ENCODE measurements at regions not wholly inside any gene's neighbourhood (a gene's known extent, or its start where the extent isn't known, plus 50 kb on each side); places are given as distances from the start of the nearest gene placed in this dataset.
A peak's percentile ranks its signal among the peaks of the same experiment; 100 is the strongest.

- no peak overlapping the region for H3K4me3 Mint-ChIP-seq
- H3K4me1 ChIP-seq (ENCODE audit: control insufficient read depth, insufficient read depth, low read length, poor library complexity, severe bottlenecking): no peaks in the 10 kb centered on the region
- no peaks in the 10 kb centered on the region for H3K27me3 ChIP-seq (ENCODE audit: control insufficient read depth, insufficient read depth, low read length)
- H3K4me3 ChIP-seq (ENCODE audit: low read depth, low read length): no peak overlapping the region
- H3K27me3 Mint-ChIP-seq: no peaks in the 10 kb centered on the region
- no peaks in the 10 kb centered on the region for H3K36me3 Mint-ChIP-seq
- H3K36me3 ChIP-seq (ENCODE audit: control insufficient read depth, insufficient read depth, low read length): no peaks in the 10 kb centered on the region
- no peak overlapping the region for H3K27ac Mint-ChIP-seq
- no peaks in the 10 kb centered on the region for H3K9me3 ChIP-seq (ENCODE audit: control insufficient read depth in 2 of 2, low read length in 2 of 2)
- no peak overlapping the region for H3K27ac ChIP-seq (ENCODE audit: insufficient read depth, low read length, poor library complexity, severe bottlenecking)
- ATAC-seq (ENCODE audit: low read depth in 2 of 2) (no peak), DNase-seq (no peak)
- peaks cover 0 to 3% (median 0%) of the 10 kb centered on the region in 7 donors for H3K9me3 Mint-ChIP-seq
- no peaks in the 10 kb centered on the region for H3K4me1 Mint-ChIP-seq
Measured at GRCh38 chr2:8098476-8099266, 583.2 kb upstream of the ID2 start.

GRCh38 chr2:8099267-8099582 lies 582.6 kb upstream of the ID2 start:
- no peak overlapping the region for H3K27ac ChIP-seq (ENCODE audit: insufficient read depth, low read length, poor library complexity, severe bottlenecking)
- DNase-seq: no peak
- H3K27ac Mint-ChIP-seq: no peak overlapping the region

GRCh38 chr2:8101614-8102277 lies 580.1 kb upstream of the ID2 start:
- Mint-ChIP-seq H3K9me3 (peaks cover 0 to 2% (median 0%) of the 10 kb centered on the region in 7 donors), H3K36me3 (no peaks in the 10 kb centered on the region), H3K4me3 (no peak overlapping the region), H3K4me1 (no peaks in the 10 kb centered on the region), H3K27me3 (no peaks in the 10 kb centered on the region), H3K27ac (no peak overlapping the region)
- no peaks in the 10 kb centered on the region for H3K9me3 ChIP-seq (ENCODE audit: control insufficient read depth in 2 of 2, low read length in 2 of 2)
- H3K27ac ChIP-seq (ENCODE audit: insufficient read depth, low read length, poor library complexity, severe bottlenecking): no peak overlapping the region
- ATAC-seq (ENCODE audit: low read depth in 2 of 2): no peak
- no peaks in the 10 kb centered on the region for H3K27me3 ChIP-seq (ENCODE audit: control insufficient read depth, insufficient read depth, low read length)
- no peak for DNase-seq
- no peaks in the 10 kb centered on the region for H3K36me3 ChIP-seq (ENCODE audit: control insufficient read depth, insufficient read depth, low read length)
- no peak overlapping the region for H3K4me3 ChIP-seq (ENCODE audit: low read depth, low read length)
- H3K4me1 ChIP-seq (ENCODE audit: control insufficient read depth, insufficient read depth, low read length, poor library complexity, severe bottlenecking): no peaks in the 10 kb centered on the region

More at GRCh38 chr2:8099267-8099582, 582.6 kb upstream of the ID2 start:
- no peaks in the 10 kb centered on the region for H3K27me3 Mint-ChIP-seq
- no peaks in the 10 kb centered on the region for H3K36me3 Mint-ChIP-seq
- no peaks in the 10 kb centered on the region for H3K9me3 ChIP-seq (ENCODE audit: control insufficient read depth in 2 of 2, low read length in 2 of 2)
- peaks cover 0 to 3% (median 0%) of the 10 kb centered on the region in 7 donors for H3K9me3 Mint-ChIP-seq
- no peak overlapping the region for H3K4me3 ChIP-seq (ENCODE audit: low read depth, low read length)
- H3K4me1 ChIP-seq (ENCODE audit: control insufficient read depth, insufficient read depth, low read length, poor library complexity, severe bottlenecking): no peaks in the 10 kb centered on the region
- no peak overlapping the region for H3K4me3 Mint-ChIP-seq
- ATAC-seq (ENCODE audit: low read depth in 2 of 2): no peak
- no peaks in the 10 kb centered on the region for H3K36me3 ChIP-seq (ENCODE audit: control insufficient read depth, insufficient read depth, low read length)
- H3K27me3 ChIP-seq (ENCODE audit: control insufficient read depth, insufficient read depth, low read length): no peaks in the 10 kb centered on the region
- no peaks in the 10 kb centered on the region for H3K4me1 Mint-ChIP-seq

- no peaks in the 10 kb centered on the region for H3K36me3 Mint-ChIP-seq
- Histone ChIP-seq H3K27ac (ENCODE audit: insufficient read depth, low read length, poor library complexity, severe bottlenecking) (no peak overlapping the region), H3K9me3 (ENCODE audit: control insufficient read depth in 2 of 2, low read length in 2 of 2) (no peaks in the 10 kb centered on the region), H3K4me1 (ENCODE audit: control insufficient read depth, insufficient read depth, low read length, poor library complexity, severe bottlenecking) (no peaks in the 10 kb centered on the region), H3K27me3 (ENCODE audit: control insufficient read depth, insufficient read depth, low read length) (no peaks in the 10 kb centered on the region), H3K36me3 (ENCODE audit: control insufficient read depth, insufficient read depth, low read length) (no peaks in the 10 kb centered on the region), H3K4me3 (ENCODE audit: low read depth, low read length) (no peak overlapping the region)
- peaks cover 0 to 2% (median 0%) of the 10 kb centered on the region in 7 donors for H3K9me3 Mint-ChIP-seq
- no peak overlapping the region for H3K4me3 Mint-ChIP-seq
- no peak overlapping the region for H3K27ac Mint-ChIP-seq
- ATAC-seq (ENCODE audit: low read depth in 2 of 2) (no peak), DNase-seq (no peak)
- no peaks in the 10 kb centered on the region for H3K4me1 Mint-ChIP-seq
- no peaks in the 10 kb centered on the region for H3K27me3 Mint-ChIP-seq
Measured at GRCh38 chr2:8102470-8102869, 579.4 kb upstream of the ID2 start.

- no peaks in the 10 kb centered on the region for H3K4me1 Mint-ChIP-seq
- no peak overlapping the region for H3K4me3 Mint-ChIP-seq
- ATAC-seq (ENCODE audit: low read depth in 2 of 2): no peak
Measured at GRCh38 chr2:8103085-8103708, 578.7 kb upstream of the ID2 start.

GRCh38 chr2:8107150-8107549 lies 574.7 kb upstream of the ID2 start:
- ATAC-seq (ENCODE audit: low read depth in 2 of 2) (no peak), DNase-seq (peak in 1 of 3 donors; percentile 8)
- Mint-ChIP-seq H3K4me3 (no peak overlapping the region), H3K27ac (no peak overlapping the region), H3K9me3 (no peaks in the 10 kb centered on the region), H3K27me3 (peaks cover 5% of the 10 kb centered on the region), H3K4me1 (no peaks in the 10 kb centered on the region), H3K36me3 (no peaks in the 10 kb centered on the region)
- no peaks in the 10 kb centered on the region for H3K36me3 ChIP-seq (ENCODE audit: control insufficient read depth, insufficient read depth, low read length)
- H3K4me3 ChIP-seq (ENCODE audit: low read depth, low read length): no peak overlapping the region
- no peak overlapping the region for H3K27ac ChIP-seq (ENCODE audit: insufficient read depth, low read length, poor library complexity, severe bottlenecking)
- H3K27me3 ChIP-seq (ENCODE audit: control insufficient read depth, insufficient read depth, low read length): no peaks in the 10 kb centered on the region
- no peaks in the 10 kb centered on the region for H3K9me3 ChIP-seq (ENCODE audit: control insufficient read depth in 2 of 2, low read length in 2 of 2)
- no peaks in the 10 kb centered on the region for H3K4me1 ChIP-seq (ENCODE audit: control insufficient read depth, insufficient read depth, low read length, poor library complexity, severe bottlenecking)

More at GRCh38 chr2:8103085-8103708, 578.7 kb upstream of the ID2 start:
- Histone ChIP-seq H3K4me1 (ENCODE audit: control insufficient read depth, insufficient read depth, low read length, poor library complexity, severe bottlenecking) (no peaks in the 10 kb centered on the region), H3K36me3 (ENCODE audit: control insufficient read depth, insufficient read depth, low read length) (no peaks in the 10 kb centered on the region), H3K27ac (ENCODE audit: insufficient read depth, low read length, poor library complexity, severe bottlenecking) (no peak overlapping the region), H3K27me3 (ENCODE audit: control insufficient read depth, insufficient read depth, low read length) (no peaks in the 10 kb centered on the region), H3K4me3 (ENCODE audit: low read depth, low read length) (no peak overlapping the region), H3K9me3 (ENCODE audit: control insufficient read depth in 2 of 2, low read length in 2 of 2) (no peaks in the 10 kb centered on the region)
- Mint-ChIP-seq H3K27me3 (no peaks in the 10 kb centered on the region), H3K36me3 (no peaks in the 10 kb centered on the region), H3K27ac (no peak overlapping the region), H3K9me3 (peaks cover 0 to 2% (median 0%) of the 10 kb centered on the region in 7 donors)
- no peak for DNase-seq

- no peaks in the 10 kb centered on the region for H3K9me3 ChIP-seq (ENCODE audit: control insufficient read depth in 2 of 2, low read length in 2 of 2)
- ATAC-seq (ENCODE audit: low read depth in 2 of 2): no peak
- H3K4me1 ChIP-seq (ENCODE audit: control insufficient read depth, insufficient read depth, low read length, poor library complexity, severe bottlenecking): no peaks in the 10 kb centered on the region
- Mint-ChIP-seq H3K4me3 (no peak overlapping the region), H3K27ac (no peak overlapping the region), H3K9me3 (no peaks in the 10 kb centered on the region), H3K4me1 (no peaks in the 10 kb centered on the region), H3K27me3 (peaks cover 5% of the 10 kb centered on the region), H3K36me3 (no peaks in the 10 kb centered on the region)
- no peaks in the 10 kb centered on the region for H3K27me3 ChIP-seq (ENCODE audit: control insufficient read depth, insufficient read depth, low read length)
- H3K4me3 ChIP-seq (ENCODE audit: low read depth, low read length): no peak overlapping the region
- no peak overlapping the region for H3K27ac ChIP-seq (ENCODE audit: insufficient read depth, low read length, poor library complexity, severe bottlenecking)
- DNase-seq: no peak
- H3K36me3 ChIP-seq (ENCODE audit: control insufficient read depth, insufficient read depth, low read length): no peaks in the 10 kb centered on the region
Measured at GRCh38 chr2:8107621-8108378, 574.1 kb upstream of the ID2 start.
